GM21619 (cell line): ENCODE measurements at regions not wholly inside any gene's neighbourhood (a gene's known extent, or its start where the extent isn't known, plus 50 kb on each side); places are given as distances from the start of the nearest gene placed in this dataset.

Experiments
- ATAC-seq: cut with Tn5 transposase; IDR thresholded peaks from one replicate; pipeline ENCODE4 v1.9.1; 2021; ENCODE audit not compliant: unreplicated experiment

- ATAC-seq, result no peak
Measured at GRCh38 chr12:130070126-130070611, 92.1 kb upstream of the FZD10 start.

DNA sequence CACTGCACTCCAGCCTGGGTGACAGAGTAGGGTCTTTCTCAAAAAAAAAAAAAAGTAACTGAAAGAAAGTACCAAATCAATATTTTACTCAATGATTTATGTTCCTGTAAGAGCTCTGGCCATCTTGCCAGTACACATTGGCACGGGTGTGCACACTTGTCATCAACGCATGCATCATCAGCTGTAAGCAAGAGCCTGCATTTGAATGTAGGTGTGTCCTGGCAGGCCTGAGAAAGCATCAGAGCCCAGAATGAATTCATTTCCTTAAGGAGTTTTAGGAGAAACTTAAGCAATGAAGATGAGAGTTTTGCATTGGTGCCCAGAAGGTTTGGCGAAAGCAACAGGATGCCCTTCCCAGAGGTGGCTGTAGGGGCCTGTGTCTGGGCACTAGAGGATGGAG is 88.5 kb upstream of the FZD10 start:
- ATAC-seq, result no peak

DNA sequence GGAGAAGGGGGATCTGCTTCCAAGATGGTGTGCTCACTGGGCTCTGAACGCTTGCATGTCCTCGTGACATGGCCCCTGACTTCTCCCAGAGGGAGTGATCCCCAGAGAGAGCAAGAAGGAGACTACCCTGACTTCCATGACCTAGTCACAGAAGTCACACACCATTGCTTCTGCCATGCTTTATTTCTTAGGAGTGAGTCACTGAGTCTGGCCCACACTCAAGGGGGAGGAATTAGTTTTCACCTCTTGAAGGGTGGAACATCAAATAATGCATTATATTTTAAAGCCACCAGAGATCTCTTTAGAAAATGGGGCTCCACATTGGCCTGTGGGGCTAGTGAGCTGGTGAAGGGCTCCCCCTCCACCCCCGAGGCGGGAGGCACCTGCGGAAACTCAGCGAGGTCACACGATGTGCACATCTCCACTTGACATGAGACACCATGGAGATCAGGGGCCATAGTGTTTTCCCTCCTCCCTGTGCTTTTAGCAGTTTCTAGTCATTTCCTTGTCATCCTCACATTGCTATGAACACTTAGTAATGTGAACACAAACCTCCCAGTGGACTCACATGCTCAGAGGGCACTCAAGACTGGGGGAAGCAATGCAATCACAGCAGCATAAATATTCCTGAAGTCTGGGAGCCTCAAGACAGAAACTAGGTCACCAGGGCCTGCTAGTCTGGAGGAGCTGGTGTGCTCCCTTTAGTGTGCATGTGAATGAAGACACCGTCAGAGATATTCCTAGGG is 87.4 kb upstream of the FZD10 start:
- ATAC-seq, result no peak

DNA sequence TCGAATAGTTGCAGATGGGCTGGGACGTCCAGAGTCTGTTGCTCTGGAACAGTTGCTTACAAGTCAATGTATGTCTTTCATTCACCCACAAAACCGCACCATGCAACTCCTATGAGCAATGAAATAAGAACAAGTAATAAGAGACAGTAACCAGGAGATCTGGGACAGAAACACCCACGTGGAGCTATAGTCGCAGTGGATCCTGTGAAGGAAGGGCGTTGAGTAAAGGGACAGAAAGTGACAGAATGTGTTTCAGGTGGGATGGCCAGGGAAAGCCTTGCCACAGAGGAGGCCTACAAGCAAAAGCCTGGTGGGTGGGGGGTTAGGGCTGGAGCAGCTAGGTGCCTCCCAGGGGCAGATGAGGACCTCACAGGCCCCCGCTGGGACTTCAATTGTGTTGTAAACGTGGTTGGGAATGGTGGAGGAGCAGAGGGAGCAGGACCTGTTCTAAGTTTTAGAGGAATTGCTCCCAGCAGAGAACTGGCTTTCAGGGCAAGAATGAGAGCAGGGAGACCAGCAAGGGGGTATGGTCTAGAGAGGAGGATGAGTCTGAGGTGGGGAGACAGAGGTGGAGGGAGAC is 86.7 kb upstream of the FZD10 start:
- no peak for ATAC-seq

DNA sequence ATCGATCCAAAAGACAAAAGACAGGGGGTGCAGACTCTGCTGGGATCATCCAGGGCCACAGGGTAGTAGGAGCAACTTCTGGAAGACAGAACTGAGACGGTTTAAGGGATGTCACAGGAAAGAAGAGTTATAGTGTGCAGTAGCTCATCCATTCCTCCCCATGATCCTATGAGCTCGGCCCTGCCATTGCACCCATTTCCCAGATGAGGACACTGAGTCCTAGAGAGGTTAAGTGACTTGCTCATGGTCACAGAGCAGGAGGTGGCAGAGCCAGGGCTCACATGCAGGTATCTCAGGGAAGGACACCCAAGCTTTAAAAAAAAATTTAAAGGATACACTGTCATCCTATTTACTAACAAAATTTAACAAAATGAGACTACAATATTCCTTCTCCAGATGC is 86.1 kb upstream of the FZD10 start:
- no peak for ATAC-seq

DNA sequence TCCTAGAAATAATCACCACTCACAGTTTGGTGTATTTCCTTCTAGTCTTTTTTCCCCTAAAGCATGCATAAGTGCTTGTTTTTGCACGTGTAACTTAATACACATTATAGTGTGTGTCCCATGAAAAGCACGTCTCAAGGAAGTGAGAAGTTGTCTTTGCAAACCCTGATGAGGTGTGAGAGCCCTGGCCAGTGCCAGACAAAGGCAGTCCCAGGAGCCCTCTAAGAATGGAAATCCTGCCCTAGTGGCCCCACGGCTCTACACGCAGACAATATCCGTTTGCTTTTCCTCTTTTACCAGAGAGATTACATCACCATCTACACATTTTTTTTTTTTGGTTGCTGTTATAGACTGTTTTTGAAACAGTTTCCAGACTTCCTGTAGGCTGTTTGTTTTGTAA is 85.5 kb upstream of the FZD10 start:
- no peak for ATAC-seq

DNA sequence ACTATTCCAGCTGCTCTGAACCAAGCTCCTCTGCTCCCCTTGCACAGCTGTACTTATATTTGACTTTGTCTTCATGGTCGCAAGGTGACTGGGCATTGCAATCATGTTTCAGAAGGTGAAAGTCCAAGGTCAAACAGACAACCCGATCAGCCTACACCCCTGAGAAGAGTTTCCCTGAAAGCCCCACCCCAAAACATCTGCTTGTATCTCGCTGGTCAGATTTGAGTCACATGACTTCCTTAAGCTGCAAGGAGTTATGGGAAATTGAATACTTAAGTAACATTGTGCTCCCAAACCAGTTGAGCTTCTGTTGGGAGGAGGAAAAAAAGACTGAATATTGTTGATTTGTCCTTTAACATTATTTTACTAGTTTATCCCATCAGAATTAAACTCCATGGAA is 83.4 kb upstream of the FZD10 start:
- ATAC-seq, result no peak

DNA sequence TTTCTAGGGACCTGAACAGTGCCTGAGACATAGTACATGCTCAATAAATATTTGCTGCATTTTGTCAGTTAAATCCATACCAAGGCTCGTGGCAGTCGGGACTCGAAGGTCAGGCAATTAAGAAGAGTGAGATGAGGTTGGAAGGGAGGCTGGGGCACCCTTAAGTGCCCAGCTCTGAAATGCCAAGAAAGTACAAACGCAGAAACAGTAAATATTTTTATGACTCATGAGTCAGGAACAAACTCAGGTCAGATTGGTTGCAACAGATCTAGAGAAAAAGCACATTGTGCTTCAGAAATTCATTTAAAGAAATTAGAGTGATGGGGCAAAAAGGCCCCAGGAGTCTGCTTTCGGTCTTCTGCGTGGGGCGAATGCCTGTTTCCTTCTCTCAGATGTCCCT is 83.0 kb upstream of the FZD10 start:
- ATAC-seq, result no peak

DNA sequence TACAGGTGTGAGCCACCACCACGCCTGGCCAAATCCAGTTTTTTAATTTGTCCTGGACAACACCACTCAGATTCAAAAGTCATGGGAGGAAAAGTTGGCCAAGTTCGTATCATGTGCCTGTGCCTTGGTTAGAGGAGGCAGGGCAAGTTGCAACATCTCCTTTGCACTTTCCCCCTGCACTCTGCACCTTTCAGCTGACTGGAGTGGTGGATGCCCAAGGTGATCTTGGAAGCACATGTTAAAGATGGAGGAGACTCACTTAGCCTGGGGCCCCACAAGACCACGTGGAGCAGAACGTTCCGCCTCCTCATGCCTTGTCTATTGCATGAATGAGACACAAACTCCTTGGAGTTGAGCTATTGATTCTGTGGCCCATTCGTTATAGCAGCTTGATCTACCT is 82.1 kb upstream of the FZD10 start:
- no peak for ATAC-seq

- ATAC-seq, result no peak
Measured at GRCh38 chr12:130081117-130081805, 81.0 kb upstream of the FZD10 start.

GRCh38 chr12:130083002-130083401 is 79.3 kb upstream of the FZD10 start:
- no peak for ATAC-seq

GRCh38 chr12:130083734-130084133 is 78.5 kb upstream of the FZD10 start:
- ATAC-seq, result no peak

GRCh38 chr12:130084359-130084758 is 77.9 kb upstream of the FZD10 start:
- ATAC-seq, result no peak

DNA sequence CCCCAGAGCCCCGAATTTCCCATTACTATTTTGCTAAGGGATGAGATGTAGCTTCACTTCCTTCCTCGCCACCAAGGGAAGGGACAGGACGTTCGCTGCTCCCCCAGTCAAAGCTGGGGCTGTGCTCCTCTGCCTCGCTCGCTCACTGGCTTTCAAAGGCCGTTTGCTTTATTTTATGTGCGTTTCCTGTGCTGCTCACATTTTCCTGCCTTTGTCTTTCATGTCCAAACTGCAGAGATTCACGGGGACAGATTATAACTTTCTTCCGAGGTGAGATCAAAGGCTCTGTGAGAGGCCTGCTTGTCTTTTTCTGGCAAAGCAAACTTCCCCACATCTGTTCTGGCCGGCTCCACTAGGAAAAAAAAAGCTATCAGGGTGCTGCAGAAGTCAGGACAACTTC is 76.0 kb upstream of the FZD10 start:
- ATAC-seq, result no peak

DNA sequence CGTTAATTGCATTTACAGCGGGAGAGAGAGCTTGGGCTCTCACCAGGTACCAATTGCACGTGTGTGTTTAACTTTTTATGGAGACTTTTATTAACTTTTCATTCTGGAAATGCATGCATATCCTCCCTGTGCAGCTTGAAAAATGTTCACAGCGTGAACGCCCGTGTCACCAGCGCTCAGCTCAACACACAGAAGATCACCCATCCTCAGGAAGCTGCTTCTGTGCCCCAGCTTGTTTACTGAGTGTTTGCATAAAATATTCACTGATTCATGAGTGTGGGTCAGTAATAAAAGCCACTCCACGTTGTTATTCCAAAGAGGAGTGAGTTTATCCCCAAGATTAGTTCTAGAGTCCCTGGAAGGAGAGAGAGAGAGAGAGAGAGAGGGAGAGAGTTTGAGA is 75.5 kb upstream of the FZD10 start:
- no peak for ATAC-seq

DNA sequence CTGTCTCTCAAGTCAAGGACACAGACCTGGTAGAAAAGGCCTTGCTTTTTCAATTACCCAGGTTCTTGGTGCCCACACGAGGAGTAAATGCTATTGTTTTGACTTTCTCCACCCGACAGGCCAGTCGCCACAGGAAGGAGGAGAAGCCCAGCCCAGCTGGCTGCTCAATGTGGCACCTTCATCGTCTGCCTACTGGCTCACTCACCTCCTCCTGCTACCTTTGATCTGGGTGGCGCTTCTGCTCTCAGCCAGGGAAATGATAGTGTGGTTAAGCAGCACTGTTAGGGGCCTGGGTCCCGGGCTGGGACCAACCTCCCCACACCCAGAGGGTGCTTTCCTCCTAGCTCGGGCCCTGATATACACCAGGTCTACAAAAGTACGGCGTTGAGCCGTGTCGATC is 75.0 kb upstream of the FZD10 start:
- ATAC-seq, result no peak

- no peak for ATAC-seq
Measured at GRCh38 chr12:130088504-130088903, 73.8 kb upstream of the FZD10 start.

GRCh38 chr12:130090542-130090941 is 71.7 kb upstream of the FZD10 start:
- ATAC-seq, result no peak

GRCh38 chr12:130093380-130093779 is 68.9 kb upstream of the FZD10 start:
- ATAC-seq, result no peak

DNA sequence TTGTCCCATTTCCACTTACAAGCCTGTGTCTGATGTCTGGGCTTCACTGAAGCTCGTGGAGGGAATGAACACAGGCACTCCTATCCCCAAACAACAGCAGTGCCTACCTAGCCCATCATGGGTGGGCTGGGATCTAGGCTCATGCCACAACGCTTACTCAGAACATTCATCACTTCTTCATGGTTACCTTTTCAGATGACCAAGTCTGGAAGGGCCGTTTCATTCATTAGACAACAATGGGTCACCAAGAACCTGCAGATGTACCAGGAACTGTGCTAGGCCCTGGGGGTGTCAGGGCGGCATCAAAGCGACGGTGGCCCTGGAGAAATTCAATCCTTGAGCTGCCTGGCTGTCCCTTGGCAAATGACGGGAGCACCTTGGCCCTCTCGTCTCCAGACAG is 64.9 kb upstream of the FZD10 start:
- ATAC-seq, result no peak

DNA sequence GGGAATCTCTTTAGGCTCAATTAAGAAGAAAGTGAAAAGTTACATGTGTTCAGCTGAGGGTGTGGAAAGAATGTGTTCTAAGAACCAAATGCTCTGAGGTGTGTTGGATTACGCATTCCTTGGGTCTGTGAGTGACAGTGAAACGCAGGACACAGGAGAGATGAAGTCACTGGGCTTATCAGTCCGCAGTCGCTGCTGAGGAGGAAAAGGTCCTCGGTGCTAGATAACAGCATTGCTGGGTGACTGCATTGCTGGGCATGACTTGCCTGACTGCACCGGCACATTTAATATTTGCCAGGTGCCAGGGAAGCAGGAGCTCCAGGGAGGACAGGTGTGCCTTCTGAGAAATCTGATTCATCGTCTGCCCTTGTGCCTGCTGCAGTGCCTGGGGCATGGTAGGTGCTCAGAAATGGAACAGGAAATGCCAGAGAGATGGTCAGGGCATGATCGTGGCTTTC is 64.4 kb upstream of the FZD10 start:
- no peak for ATAC-seq

- no peak for ATAC-seq
Measured at GRCh38 chr12:130098301-130099005, 63.8 kb upstream of the FZD10 start.
